CD4-positive, alpha-beta T cell treated with Interleukin-21 for 1 hour (primary cell): ENCODE measurements at regions not wholly inside any gene's neighbourhood (a gene's known extent, or its start where the extent isn't known, plus 50 kb on each side); places are given as distances from the start of the nearest gene placed in this dataset.

Experiments used
- DNase-seq: peaks from one replicate; pipeline ENCODE4 v3.0.0-alpha.2; 2020

DNA sequence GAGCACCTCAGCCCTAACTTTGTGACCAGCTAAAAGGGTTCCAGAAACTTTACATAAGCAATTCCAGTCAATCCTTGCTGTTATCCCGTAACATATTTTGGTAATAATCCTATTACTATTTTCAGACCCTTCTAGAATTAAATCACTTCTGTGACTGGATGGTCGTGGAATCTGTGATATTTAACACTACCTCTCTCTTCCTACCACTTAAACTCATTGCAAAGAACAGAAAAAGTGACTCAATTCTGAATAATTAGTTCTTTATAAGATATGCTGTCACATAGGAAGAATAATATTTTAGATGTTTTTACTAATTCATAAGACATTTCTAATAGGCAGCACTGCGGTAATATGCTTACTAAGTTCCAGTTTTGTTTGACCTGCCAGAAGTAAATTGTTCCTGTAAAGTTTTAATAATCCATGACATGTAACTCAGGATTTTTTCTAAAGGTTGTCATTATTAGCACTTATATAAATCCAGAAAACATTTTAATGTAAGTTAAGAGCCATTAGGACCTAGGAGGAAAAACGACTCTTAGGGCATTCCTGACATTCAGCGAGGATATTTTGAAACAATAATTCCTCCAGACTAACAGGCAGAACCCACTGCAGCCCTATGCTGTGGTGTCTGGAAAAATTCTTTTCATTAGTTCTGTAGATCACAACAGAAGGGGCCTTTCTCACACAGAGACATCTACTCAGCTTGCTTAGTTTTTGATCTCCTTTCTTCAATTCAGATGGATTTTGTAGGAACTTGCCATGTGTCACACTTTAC lies 113.3 kb upstream of the MBNL1 start:
- DNase-seq = no peak

DNA sequence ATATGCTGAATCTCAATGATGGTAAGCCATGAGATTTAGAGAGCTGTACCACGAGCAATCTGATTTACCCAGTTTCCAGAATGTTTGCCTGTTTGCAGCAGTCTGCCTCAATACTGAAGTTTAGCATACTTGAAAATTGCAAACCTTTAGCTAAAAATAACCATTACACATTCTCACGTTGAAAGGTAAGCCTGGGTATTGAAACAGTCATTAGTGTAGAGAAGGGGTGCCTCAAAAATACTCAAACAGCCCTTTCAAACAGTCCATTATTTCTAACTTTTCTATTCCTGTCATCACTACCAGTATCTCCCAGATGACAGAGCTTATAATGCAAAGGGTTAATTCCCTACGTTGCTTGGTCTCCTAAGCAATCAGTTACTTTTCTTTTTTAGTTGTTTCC lies 111.8 kb upstream of the MBNL1 start:
- no peak for DNase-seq

DNA sequence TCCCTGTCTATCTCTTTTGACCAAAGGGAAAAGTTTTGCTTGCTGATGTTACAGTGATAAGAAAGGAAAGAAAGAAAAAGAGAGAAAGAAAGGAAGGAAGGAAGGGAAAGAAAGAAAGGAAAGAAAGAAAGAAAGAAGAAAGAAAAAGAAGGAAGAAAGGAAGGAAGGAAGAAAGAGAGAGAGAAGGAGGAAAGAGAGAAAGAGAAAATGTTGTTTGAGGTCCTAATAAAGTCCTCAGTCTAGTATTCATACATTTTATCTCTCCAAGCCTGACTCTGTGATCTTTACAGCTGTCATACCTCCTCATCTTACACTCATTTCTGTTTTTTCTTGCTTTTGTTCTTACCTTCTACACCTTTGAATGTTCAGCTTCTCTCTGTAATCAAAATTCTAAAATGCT lies 111.4 kb upstream of the MBNL1 start:
- DNase-seq = no peak

DNA sequence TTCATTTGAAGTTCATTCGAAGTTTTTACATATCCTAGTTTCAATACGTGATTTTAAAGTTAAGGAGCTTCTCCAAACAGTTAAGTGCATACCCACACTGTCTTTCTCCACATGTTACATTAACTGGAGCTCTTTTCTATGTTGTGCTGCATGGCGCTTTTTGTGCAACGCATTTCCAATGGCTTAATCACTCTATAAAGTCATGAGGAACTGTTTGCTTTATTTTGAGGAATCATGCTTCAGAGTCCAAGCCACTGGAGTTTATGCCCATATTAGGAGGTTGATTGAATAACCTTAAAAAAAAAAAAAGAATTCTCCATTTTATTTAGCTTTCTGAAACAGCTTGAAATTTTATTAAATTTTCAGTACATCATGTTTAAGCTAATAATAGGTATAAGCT lies 109.4 kb upstream of the MBNL1 start:
- DNase-seq = no peak

DNA sequence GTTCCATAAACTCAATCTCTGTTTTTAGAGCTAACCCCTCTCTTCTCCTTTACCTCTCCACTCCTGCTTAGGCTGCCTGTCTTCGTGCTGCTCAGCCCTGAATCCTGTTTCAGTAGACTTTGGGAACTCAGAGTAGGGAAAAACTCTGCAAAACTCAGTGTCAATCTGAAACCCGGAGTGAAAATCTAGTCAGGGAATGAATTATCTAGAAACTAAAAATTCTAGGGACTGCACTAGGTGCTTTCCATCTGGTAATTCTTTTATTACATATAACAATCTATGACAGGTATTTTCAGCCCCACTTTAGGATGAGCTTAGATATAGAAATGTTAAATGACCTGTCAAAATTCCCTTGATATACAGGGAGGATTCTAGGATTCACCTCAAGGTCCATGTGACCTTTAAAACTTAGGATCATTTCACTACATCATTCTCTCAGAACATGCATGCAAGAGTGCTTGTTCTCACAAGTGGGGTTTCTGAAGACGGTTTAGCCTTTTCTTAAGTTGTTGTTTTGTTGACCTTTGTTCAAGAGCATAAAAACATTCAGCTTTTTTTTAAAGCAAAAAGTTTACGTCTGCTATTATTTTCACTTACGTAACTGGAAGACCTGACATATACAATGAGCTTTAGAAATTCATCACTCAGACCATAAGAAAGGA lies 108.2 kb upstream of the MBNL1 start:
- no peak for DNase-seq

DNA sequence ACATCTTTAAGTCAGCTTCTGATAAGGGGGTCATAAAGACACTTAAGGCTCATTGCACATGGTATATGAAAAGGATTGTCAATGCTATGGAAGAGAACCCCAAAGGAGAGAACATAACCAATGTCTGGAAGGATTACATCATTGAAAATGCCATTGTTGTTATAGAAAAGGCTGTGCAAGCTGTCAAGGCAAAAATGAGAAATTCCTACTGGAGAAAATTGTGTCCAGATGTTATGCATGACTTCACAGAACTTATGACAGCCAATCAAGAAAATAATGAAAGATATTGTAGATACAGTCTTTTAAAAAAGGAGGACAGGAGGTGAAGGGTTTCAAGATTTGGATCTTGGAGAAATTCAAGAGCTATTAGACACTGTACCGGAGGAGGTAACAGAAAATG lies 96.3 kb upstream of the MBNL1 start:
- DNase-seq = no peak

GRCh38 chr3:152173627-152174026 lies 95.1 kb upstream of the MBNL1 start:
- DNase-seq = no peak

- DNase-seq = no peak
Measured at GRCh38 chr3:152174876-152175527, 93.7 kb upstream of the MBNL1 start.

DNA sequence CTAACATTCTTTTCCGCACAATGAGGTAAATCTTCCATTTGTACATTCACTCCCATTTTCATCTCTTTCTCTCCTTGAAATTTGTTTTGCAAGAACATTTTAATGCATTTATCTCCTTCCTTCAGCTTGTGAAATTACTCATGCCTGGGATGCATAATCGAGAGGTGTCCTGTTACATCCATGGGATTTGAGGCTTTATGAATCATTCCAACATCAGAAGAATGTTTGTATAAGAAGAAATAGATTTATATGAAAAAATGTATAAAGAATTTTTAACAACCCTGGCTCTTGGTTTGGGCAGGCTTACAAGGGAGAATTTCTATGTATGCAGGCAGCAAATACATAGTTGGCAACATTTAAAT lies 93.2 kb upstream of the MBNL1 start:
- DNase-seq = no peak

DNA sequence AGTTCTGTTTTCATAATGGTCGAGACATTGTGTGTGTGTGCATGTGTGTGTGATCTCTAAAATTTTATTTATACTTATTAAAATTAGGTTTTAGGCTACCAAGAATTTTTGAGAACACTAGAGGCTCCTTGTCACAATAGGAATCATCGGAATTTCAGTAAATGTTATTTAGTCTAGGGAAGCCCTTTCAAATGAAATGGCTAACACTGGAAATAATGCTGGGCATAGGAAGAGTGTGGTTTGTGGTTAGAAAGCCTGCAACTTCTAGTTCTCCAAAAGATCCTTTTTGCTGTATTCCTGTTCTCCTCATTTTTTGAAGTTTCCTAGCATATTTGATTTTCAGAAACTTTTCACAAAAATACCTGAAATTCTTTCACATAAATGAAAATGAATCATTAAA lies 92.5 kb upstream of the MBNL1 start:
- DNase-seq = no peak

DNA sequence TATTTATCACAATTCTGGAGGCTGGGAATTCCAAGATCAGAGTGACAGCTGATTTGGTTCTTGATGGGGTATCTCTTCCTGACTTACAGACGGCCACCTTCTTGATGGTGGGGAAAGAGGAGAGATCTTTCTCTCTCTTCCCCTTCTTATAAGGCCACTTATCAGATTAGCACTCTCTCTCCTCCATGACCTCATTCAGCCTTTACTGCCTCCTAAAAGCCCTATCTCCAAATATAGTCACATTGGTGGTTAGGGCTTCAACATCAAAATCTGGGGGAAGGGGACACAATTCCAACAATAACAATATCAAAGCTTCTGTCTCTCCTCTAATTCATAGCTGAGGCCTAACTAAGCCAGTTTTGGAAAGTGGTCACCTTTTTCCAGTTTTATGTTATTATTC lies 91.7 kb upstream of the MBNL1 start:
- DNase-seq = no peak

GRCh38 chr3:152177757-152178156 lies 91.0 kb upstream of the MBNL1 start:
- no peak for DNase-seq

GRCh38 chr3:152183473-152183872 lies 85.3 kb upstream of the MBNL1 start:
- peak; percentile 71 for DNase-seq

- no peak for DNase-seq
Measured at GRCh38 chr3:152184971-152185686, 83.6 kb upstream of the MBNL1 start.

GRCh38 chr3:152185891-152186630 lies 82.7 kb upstream of the MBNL1 start:
- DNase-seq = no peak

DNA sequence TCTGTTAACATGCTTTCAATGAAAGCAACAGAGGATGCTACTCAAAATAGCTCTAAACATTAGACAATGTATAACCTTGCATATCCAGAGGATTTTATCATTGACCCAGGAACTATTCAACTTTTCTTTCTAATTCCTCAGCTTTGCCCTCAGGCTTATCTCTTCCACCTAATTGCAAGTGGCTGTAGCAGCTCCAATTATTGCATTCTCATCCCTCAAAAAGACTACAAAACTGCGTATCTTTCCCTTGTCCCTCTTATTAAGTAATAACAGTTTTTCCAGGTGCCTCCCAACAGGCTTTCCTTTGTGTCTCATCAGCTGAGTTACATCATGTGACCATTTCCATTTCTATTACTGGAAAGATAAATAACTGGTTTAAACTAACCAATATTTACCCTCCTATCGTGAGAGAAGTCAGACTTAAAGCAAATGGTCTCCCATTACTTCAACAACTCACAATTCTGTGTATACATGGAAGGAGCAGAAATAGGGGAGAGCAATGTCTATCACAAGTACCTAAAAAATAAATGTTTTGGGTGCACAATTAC lies 78.0 kb upstream of the MBNL1 start:
- DNase-seq = no peak

- no peak for DNase-seq
Measured at GRCh38 chr3:152192050-152192449, 76.7 kb upstream of the MBNL1 start.

DNA sequence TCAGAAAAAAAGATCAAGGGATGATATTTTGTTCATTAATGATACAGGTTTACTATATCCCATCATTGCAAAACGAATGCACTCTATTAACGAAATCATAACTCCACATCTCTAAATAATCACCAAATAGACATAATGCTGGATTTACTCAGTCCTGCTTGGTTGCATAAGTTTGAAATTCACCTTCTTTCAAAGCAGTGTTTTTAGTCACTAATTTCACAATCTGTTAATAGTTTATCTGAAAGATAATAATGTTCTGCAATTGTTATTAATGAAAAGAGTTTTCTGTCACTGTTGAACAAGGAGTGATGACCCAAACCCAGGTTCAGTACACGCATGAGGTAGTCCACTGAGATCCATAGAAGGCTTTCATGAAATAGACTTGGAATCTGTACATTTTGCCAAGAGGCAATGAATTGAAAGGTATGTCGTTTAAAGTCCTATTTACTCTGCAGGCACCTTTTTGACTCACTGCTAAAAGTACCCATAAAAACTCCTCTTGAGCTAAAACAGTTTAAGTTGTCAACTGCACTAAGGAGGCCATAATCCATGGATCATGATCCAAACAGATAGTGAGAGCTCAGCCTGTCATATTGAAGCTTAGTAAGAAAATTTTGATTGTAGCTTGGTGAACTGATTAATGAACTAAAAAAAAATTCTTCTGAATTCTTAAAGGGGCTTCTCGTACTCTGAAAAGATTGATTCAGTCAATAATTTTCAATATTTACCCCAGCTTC lies 75.6 kb upstream of the MBNL1 start:
- DNase-seq = no peak

DNA sequence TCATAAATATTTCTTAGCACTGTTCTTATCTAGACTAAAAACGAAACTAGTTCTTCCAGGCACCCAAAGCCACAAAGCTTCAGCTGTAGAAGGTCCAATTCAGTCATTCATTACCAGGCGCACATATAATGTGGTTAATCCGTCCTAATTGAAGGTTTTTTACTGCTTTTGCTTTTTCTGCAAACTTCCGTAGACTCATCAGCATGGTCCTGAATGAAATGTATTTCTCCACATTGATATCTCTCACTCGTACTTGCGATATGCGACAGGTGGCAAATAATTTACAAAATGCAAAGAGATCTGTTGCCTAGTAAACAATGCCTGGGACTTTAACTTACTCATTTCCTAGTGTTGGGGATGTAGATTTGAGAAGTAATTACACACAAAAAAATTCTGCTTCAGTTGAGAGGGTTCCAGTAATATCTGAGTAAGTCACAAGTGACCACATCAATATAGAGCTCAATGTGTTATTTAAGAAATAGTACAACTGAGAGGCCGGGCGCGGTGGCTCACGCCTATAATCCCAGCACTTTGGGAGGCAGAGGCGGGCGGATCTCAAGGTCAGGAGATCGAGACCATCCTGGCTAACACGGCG lies 75.0 kb upstream of the MBNL1 start:
- DNase-seq = peak; percentile 78

GRCh38 chr3:152195206-152195605 lies 73.5 kb upstream of the MBNL1 start:
- DNase-seq = no peak

DNA sequence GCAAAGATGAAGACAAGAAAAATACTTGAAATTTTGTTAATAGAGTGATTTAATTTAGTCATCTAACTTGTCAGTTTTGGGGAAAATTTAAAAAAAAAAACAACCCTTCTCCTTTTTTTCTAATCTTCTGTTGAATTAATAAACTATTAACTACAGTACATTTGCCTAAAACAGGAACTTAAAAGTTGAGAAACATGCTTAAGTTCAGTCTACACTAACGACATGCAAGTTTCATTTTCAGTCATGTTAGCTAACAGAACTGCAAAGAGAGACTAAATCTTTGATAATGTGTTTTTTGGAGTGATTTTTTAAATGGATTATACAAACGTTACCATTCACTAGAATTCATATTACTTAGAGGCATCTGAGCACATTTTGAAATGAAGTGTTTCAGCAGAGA lies 71.9 kb upstream of the MBNL1 start:
- DNase-seq = peak; percentile 51
